ENCODE measurements at regions not wholly inside any gene's neighbourhood (a gene's known extent, or its start where the extent isn't known, plus 50 kb on each side); places are given as distances from the start of the nearest gene placed in this dataset.
A peak's percentile ranks its signal among the peaks of the same experiment; 100 is the strongest.

GRCh38 chr17:79407385-79407784 is 203.5 kb downstream of the RBFOX3 start:
- no peaks in the 10 kb centered on the region; a peak in 1 of 5 replicates for H3K9me3 Mint-ChIP-seq
- DNase-seq, result no peak
- peaks cover 10 to 12% of the 10 kb centered on the region in 2 experiments for H3K4me1 Mint-ChIP-seq
- no peaks in the 10 kb centered on the region for H3K36me3 Mint-ChIP-seq (ENCODE audit: insufficient read depth in 1 of 3, low read depth in 3 of 3)
- Histone ChIP-seq H3K14ac (ENCODE audit: insufficient read depth, low read length) (no peak overlapping the region), H2AK5ac (ENCODE audit: insufficient read length, low read length) (no peak overlapping the region), H2BK12ac (ENCODE audit: insufficient read length, low read depth, low read length) (no peak overlapping the region), H4K8ac (replicated peaks; ENCODE audit: insufficient read length, low read depth, low read length) (no peak overlapping the region), H4K5ac (ENCODE audit: insufficient read length, low read depth, low read length) (no peak overlapping the region), H2AFZ (ENCODE audit: low read length) (no peak overlapping the region), H3K9me3 (ENCODE audit: control insufficient read depth, low read depth, low read length) (no peaks in the 10 kb centered on the region), H3T11ph (ENCODE audit: low read length) (no peak overlapping the region), H2BK20ac (ENCODE audit: low read depth, low read length, poor library complexity, severe bottlenecking) (no peak overlapping the region), H2BK5ac (ENCODE audit: insufficient read length, low read length) (no peak overlapping the region), H3K27me3 (ENCODE audit: insufficient read depth, low read length) (no peaks in the 10 kb centered on the region; the same call in 1 of the 2 replicates), H2BK120ac (ENCODE audit: low read depth, low read length, poor library complexity, severe bottlenecking) (no peak overlapping the region), H2BK15ac (ENCODE audit: low read depth, low read length) (no peak overlapping the region), H3K23ac (ENCODE audit: insufficient read length, low read depth, low read length) (no peak overlapping the region), H3K4me2 (ENCODE audit: insufficient read depth, insufficient read length, low read length) (no peak overlapping the region), H3K4ac (ENCODE audit: low read depth, low read length) (no peak overlapping the region), H3K56ac (ENCODE audit: insufficient read length, low read depth, low read length) (no peak overlapping the region), H3K79me1 (ENCODE audit: insufficient read depth, low read depth, low read length, poor library complexity, severe bottlenecking) (no peaks in the 10 kb centered on the region), H3K4me1 (ENCODE audit: insufficient read depth, low read length) (no peaks in the 10 kb centered on the region), H4K20me1 (ENCODE audit: control insufficient read depth, insufficient read depth, insufficient read length) (no peaks in the 10 kb centered on the region), H4K91ac (ENCODE audit: insufficient read length, low read depth, low read length) (no peak overlapping the region), H3K79me2 (ENCODE audit: insufficient read depth, low read length) (no peaks in the 10 kb centered on the region), H3K9ac (ENCODE audit: extremely low read depth, insufficient read length, low read length) (no peak overlapping the region), H3K27ac (ENCODE audit: insufficient read length, low read depth, low read length) (no peak overlapping the region), H3K23me2 (ENCODE audit: insufficient read length, low read depth, low read length, poor library complexity, severe bottlenecking) (no peaks in the 10 kb centered on the region), H3K18ac (ENCODE audit: insufficient read length, low read depth, low read length) (no peak overlapping the region)
- WGBS (ENCODE audit: extremely low coverage, insufficient read length, low lambda C conversion rate), result no CpG with 5 or more reads among the region's 8 CpGs
- peak overlapping the region in 1 of 3 experiments; percentile 4; a peak in 2 of 7 replicates for H3K27ac Mint-ChIP-seq
- TF ChIP-seq, protein P1, sequence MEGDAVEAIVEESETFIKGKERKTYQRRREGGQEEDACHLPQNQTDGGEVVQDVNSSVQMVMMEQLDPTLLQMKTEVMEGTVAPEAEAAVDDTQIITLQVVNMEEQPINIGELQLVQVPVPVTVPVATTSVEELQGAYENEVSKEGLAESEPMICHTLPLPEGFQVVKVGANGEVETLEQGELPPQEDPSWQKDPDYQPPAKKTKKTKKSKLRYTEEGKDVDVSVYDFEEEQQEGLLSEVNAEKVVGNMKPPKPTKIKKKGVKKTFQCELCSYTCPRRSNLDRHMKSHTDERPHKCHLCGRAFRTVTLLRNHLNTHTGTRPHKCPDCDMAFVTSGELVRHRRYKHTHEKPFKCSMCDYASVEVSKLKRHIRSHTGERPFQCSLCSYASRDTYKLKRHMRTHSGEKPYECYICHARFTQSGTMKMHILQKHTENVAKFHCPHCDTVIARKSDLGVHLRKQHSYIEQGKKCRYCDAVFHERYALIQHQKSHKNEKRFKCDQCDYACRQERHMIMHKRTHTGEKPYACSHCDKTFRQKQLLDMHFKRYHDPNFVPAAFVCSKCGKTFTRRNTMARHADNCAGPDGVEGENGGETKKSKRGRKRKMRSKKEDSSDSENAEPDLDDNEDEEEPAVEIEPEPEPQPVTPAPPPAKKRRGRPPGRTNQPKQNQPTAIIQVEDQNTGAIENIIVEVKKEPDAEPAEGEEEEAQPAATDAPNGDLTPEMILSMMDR (conservative IDR thresholded peaks at IDR 0.05), result no peak
- no peak overlapping the region for H3K4me3 Mint-ChIP-seq
- peaks cover 47% of the 10 kb centered on the region for H3K27me3 Mint-ChIP-seq (ENCODE audit: low read depth)

Measured in H9 (cell line).